B cell (primary cell): ENCODE measurements at regions not wholly inside any gene's neighbourhood (a gene's known extent, or its start where the extent isn't known, plus 50 kb on each side); places are given as distances from the start of the nearest gene placed in this dataset.

Experiments
- ATAC-seq: fragments of 200-7000 bp; cut with Tn5 transposase; one replicate; pipeline ENCODE4 v1.10.0; 2021; ENCODE audit warnings: low read depth, mild to moderate bottlenecking, moderate number of reproducible peaks, moderate library complexity
- CTCF ChIA-PET: fragments of 350-600 bp; sonication (Branson Sonifier 250); formaldehyde crosslinking; loops from one replicate; lab custom pipeline; 2021; ENCODE audit warnings: antibody characterized with exemption, inconsistent platforms; lab: Charles Lee
- POLR2A ChIA-PET: fragments of 350-600 bp; sonication (Branson Sonifier 250); formaldehyde crosslinking; loops from one replicate; lab custom pipeline; 2021; ENCODE audit warnings: antibody characterized with exemption; lab: Charles Lee
- DNase-seq: peaks from one replicate; pipeline ENCODE4 v3.0.0; 2013
- H2AFZ ChIP-seq: 2 replicates; pipeline ENCODE4 v1.6.1; 2012; ENCODE audit warnings: mild to moderate bottlenecking, low read depth, low read length; ENCODE audit not compliant: insufficient read depth, poor library complexity, severe bottlenecking
- H3K27ac ChIP-seq, 2 donors: 1 replicate in 1 of 2; 2 replicates in 1 of 2; pipeline ENCODE4 v1.5.1; 2012 to 2013; ENCODE audit warnings: low read length in 2 of 2, mild to moderate bottlenecking in 2 of 2, moderate library complexity in 1 of 2
- H3K27me3 ChIP-seq, 4 experiments: fragments of 200-600 bp in 1 of 4; sonication (generic) in 1 of 4; replicated peaks in 1 of 4; 1 replicate in 2 of 4; 2 replicates in 2 of 4; pipeline versions ENCODE4 v1.6.1 to v1.7.0; 2013 to 2016; ENCODE audit warnings: low read length in 3 of 4, mild to moderate bottlenecking in 2 of 4, mixed read lengths in 1 of 4, moderate library complexity in 1 of 4; ENCODE audit not compliant: insufficient read depth in 4 of 4, control insufficient read depth in 3 of 4; ENCODE audit errors: control extremely low read depth in 1 of 4
- H3K36me3 ChIP-seq, 2 experiments: replicated peaks in 1 of 2; 1 replicate in 1 of 2; 2 replicates in 1 of 2; pipeline versions ENCODE4 v1.6.1 to v1.7.1; 2013; ENCODE audit warnings: low read length in 1 of 2; ENCODE audit not compliant: insufficient read depth in 2 of 2, control insufficient read depth in 1 of 2; ENCODE audit errors: control extremely low read depth in 1 of 2, extremely low read depth in 1 of 2
- H3K4me1 ChIP-seq, 2 donors: fragments of 200-600 bp in 1 of 2; sonication (generic) in 1 of 2; 1 replicate in 1 of 2; 2 replicates in 1 of 2; pipeline versions ENCODE4 v1.5.1 to v1.6.1; 2013 to 2017; ENCODE audit warnings: low read length in 2 of 2; ENCODE audit not compliant: control insufficient read depth in 2 of 2, insufficient read depth in 2 of 2
- H3K4me2 ChIP-seq: replicated peaks from 2 replicates; pipeline ENCODE3; 2012; ENCODE audit warnings: mild to moderate bottlenecking, low read depth, low read length; ENCODE audit not compliant: poor library complexity, severe bottlenecking
- H3K4me3 ChIP-seq, 5 experiments: fragments of 200-600 bp in 1 of 5; sonication (generic) in 1 of 5; 1 replicate in 3 of 5; 2 replicates in 2 of 5; pipeline versions ENCODE4 v1.5.1 to v1.7.0; 2011 to 2016; ENCODE audit warnings: low read length in 4 of 5, mild to moderate bottlenecking in 4 of 5, low read depth in 2 of 5, control low read depth in 1 of 5, moderate library complexity in 1 of 5; ENCODE audit not compliant: insufficient read depth in 1 of 5; ENCODE audit errors: control extremely low read depth in 1 of 5, extremely low read depth in 1 of 5
- H3K79me2 ChIP-seq: fragments of 200-600 bp; sonication (generic); one replicate; pipeline ENCODE4 v1.6.0; 2016; ENCODE audit warnings: low read length; ENCODE audit not compliant: control insufficient read depth, insufficient read depth
- H3K9ac ChIP-seq: fragments of 200-600 bp; sonication (generic); 2 replicates; pipeline ENCODE4 v1.6.1; 2017; ENCODE audit warnings: mild to moderate bottlenecking, low read length, moderate library complexity
- H3K9me3 ChIP-seq, 3 donors: one replicate each; pipeline versions ENCODE4 v1.6.1 to v1.7.1; 2013; ENCODE audit warnings: low read length in 2 of 3; ENCODE audit not compliant: control insufficient read depth in 2 of 3, insufficient read depth in 1 of 3; ENCODE audit errors: control extremely low read depth in 1 of 3
- H4K20me1 ChIP-seq: 2 replicates; pipeline ENCODE4 v1.6.0; 2012; ENCODE audit warnings: mild to moderate bottlenecking, low read length; ENCODE audit not compliant: insufficient read depth, control insufficient read depth, poor library complexity, severe bottlenecking
- H3K27ac Mint-ChIP-seq: one replicate; pipeline ENCODE4 v1.8.0; 2021; ENCODE audit warnings: mixed read lengths
- H3K27me3 Mint-ChIP-seq: one replicate; pipeline ENCODE4 v1.8.0; 2021; ENCODE audit warnings: mixed read lengths
- H3K4me1 Mint-ChIP-seq: one replicate; pipeline ENCODE4 v1.8.0; 2021; ENCODE audit warnings: mixed read lengths
- H3K4me3 Mint-ChIP-seq: one replicate; pipeline ENCODE4 v1.8.0; 2021; ENCODE audit warnings: mixed read lengths
- H3K9me3 Mint-ChIP-seq: one replicate; pipeline ENCODE4 v1.8.0; 2022; ENCODE audit warnings: mixed read lengths; ENCODE audit not compliant: insufficient read depth
- CTCF ChIP-seq: fragments of 200-600 bp; IDR thresholded peaks from one replicate; pipeline ENCODE4 v1.8.0; 2022; ENCODE audit warnings: antibody characterized with exemption, mild to moderate bottlenecking
- EZH2 ChIP-seq: IDR thresholded peaks from 2 replicates; pipeline ENCODE4 v1.6.1; 2012; ENCODE audit warnings: borderline replicate concordance, low read depth, mild to moderate bottlenecking, moderate library complexity, low read length; ENCODE audit not compliant: insufficient read depth, poor library complexity, severe bottlenecking
- WGBS: methylation state at CpG from one replicate; pipeline ENCODE4 v1.1.5; 2013; ENCODE audit warnings: missing lambda C conversion rate; ENCODE audit not compliant: insufficient coverage; 5-methylcytosine and 5-hydroxymethylcytosine counted together
- intact Hi-C: fragments of 100-400 bp; cut with micrococcal nuclease; formaldehyde crosslinking; loops from one replicate; pipeline ENCODE4 v1.10.0; 2022

GRCh38 chr3:137343283-137343682 is 385.5 kb downstream of the IL20RB start:
- no peak overlapping the region for H3K4me3 Mint-ChIP-seq
- H3K4me3 ChIP-seq: no peak overlapping the region
- no peaks in the 10 kb centered on the region for H3K27me3 ChIP-seq
- TF ChIP-seq CTCF (no peak), EZH2 (no peak)
- no peak overlapping the region for H2AFZ ChIP-seq
- H4K20me1 ChIP-seq: no peaks in the 10 kb centered on the region
- H3K36me3 ChIP-seq: no peaks in the 10 kb centered on the region
- intact Hi-C loops: no loop called here
- H3K27me3 Mint-ChIP-seq: no peaks in the 10 kb centered on the region
- H3K9me3 Mint-ChIP-seq: peaks cover 2% of the 10 kb centered on the region
- no CpG with 5 or more reads among the region's 4 CpGs for WGBS
- H3K79me2 ChIP-seq: no peaks in the 10 kb centered on the region
- no peak overlapping the region for H3K27ac Mint-ChIP-seq
- H3K4me2 ChIP-seq: no peak overlapping the region
- H3K9ac ChIP-seq: no peak overlapping the region
- ATAC-seq (no peak), DNase-seq (no peak)
- no peaks in the 10 kb centered on the region for H3K4me1 ChIP-seq
- CTCF ChIA-PET: no interaction called here
- POLR2A ChIA-PET: no interaction called here
- no peak overlapping the region for H3K27ac ChIP-seq
- peaks cover 0 to 7% (median 1%) of the 10 kb centered on the region in 3 donors for H3K9me3 ChIP-seq
- H3K4me1 Mint-ChIP-seq: no peaks in the 10 kb centered on the region

GRCh38 chr3:137347132-137347531 is 389.3 kb downstream of the IL20RB start:
- H3K4me3 Mint-ChIP-seq: no peak overlapping the region
- H3K27ac ChIP-seq: no peak overlapping the region
- no peak overlapping the region for H3K27ac Mint-ChIP-seq
- peaks cover 2% of the 10 kb centered on the region for H3K9me3 Mint-ChIP-seq
- intact Hi-C loops: no loop called here
- no peak for TF ChIP-seq EZH2
- TF ChIP-seq CTCF: no peak
- H3K27me3 Mint-ChIP-seq: no peaks in the 10 kb centered on the region
- no peak overlapping the region for H3K4me3 ChIP-seq
- WGBS: 36% methylated on average over 1 of the region's 2 CpGs
- no peak overlapping the region for H2AFZ ChIP-seq
- ChIA-PET CTCF (no interaction called here), POLR2A (no interaction called here)
- peaks cover 0 to 9% (median 0%) of the 10 kb centered on the region in 3 donors for H3K9me3 ChIP-seq
- DNase-seq (no peak), ATAC-seq (no peak)
- no peaks in the 10 kb centered on the region for H3K4me1 ChIP-seq
- no peaks in the 10 kb centered on the region for H3K27me3 ChIP-seq
- H4K20me1 ChIP-seq: no peaks in the 10 kb centered on the region
- no peak overlapping the region for H3K4me2 ChIP-seq
- no peaks in the 10 kb centered on the region for H3K4me1 Mint-ChIP-seq
- H3K9ac ChIP-seq: no peak overlapping the region
- H3K79me2 ChIP-seq: no peaks in the 10 kb centered on the region
- H3K36me3 ChIP-seq: no peaks in the 10 kb centered on the region
